Endothelial cell of umbilical vein (primary cell): ENCODE measurements at regions not wholly inside any gene's neighbourhood (a gene's known extent, or its start where the extent isn't known, plus 50 kb on each side); places are given as distances from the start of the nearest gene placed in this dataset.

Source experiments
- BruUV-seq: library from RNA; stranded (reverse); fragments of 400-500 nt; replicated peaks from 2 replicates; lab custom pipeline; 2021; lab: Mats Ljungman, UMichigan
- CTCF ChIA-PET: fragments of 300-600, 350-600 bp; sonication (Branson Sonifier 250); formaldehyde crosslinking; loops from one replicate; lab custom pipeline; 2021; ENCODE audit warnings: antibody characterized with exemption, inconsistent platforms; lab: Charles Lee
- POLR2A ChIA-PET: fragments of 300-600, 350-600 bp; sonication (Branson Sonifier 250); formaldehyde crosslinking; loops from one replicate; lab custom pipeline; 2021; ENCODE audit warnings: antibody characterized with exemption, inconsistent platforms; lab: Charles Lee
- DNase-seq: peaks from one replicate; pipeline ENCODE4 v3.0.0-alpha.2; 2011; ENCODE audit warnings: low read depth, low spot score
- FAIRE-seq: peaks from 2 replicates; lab custom pipeline; 2011; peaks lifted over from hg19 to GRCh38; lab: Jason Lieb, UNC
- H2AFZ ChIP-seq: 2 replicates; pipeline ENCODE4 v1.6.0; 2012; ENCODE audit warnings: low read depth, low read length, control low read depth, inconsistent platforms
- H3K27ac ChIP-seq: 2 replicates; pipeline ENCODE4 v1.5.1; 2011; ENCODE audit warnings: low read depth, mild to moderate bottlenecking, control low read depth, low read length, moderate library complexity; ENCODE audit not compliant: insufficient read depth
- H3K27me3 ChIP-seq, 2 experiments: 2 replicates each; pipeline versions ENCODE4 v1.6.0 to v1.6.1; 2011; ENCODE audit warnings: low read length in 2 of 2, mixed read lengths in 1 of 2; ENCODE audit not compliant: control insufficient read depth in 2 of 2, insufficient read depth in 2 of 2
- H3K36me3 ChIP-seq, 2 experiments: 2 replicates in 1 of 2; 3 replicates in 1 of 2; pipeline ENCODE4 v1.5.1; 2011; ENCODE audit warnings: low read length in 2 of 2, mild to moderate bottlenecking in 1 of 2, moderate library complexity in 1 of 2; ENCODE audit not compliant: control insufficient read depth in 2 of 2, insufficient read depth in 2 of 2; ENCODE audit errors: extremely low read depth in 1 of 2
- H3K4me1 ChIP-seq: 3 replicates; pipeline ENCODE4 v1.5.1; 2011; ENCODE audit warnings: mild to moderate bottlenecking, low read length; ENCODE audit not compliant: control insufficient read depth, insufficient read depth; ENCODE audit errors: extremely low read depth
- H3K4me2 ChIP-seq: 2 replicates; pipeline ENCODE4 v1.6.1; 2011; ENCODE audit warnings: low read length, control low read depth, mixed read lengths; ENCODE audit not compliant: insufficient read depth
- H3K4me3 ChIP-seq, 3 experiments: fragments of 200-600 bp in 1 of 3; sonication (generic), shearing (Covaris generic) in 1 of 3; replicated peaks in 1 of 3; 2 replicates each; pipeline ENCODE4 v1.5.1; 2011 to 2016; ENCODE audit warnings: control low read depth in 3 of 3, low read length in 3 of 3, mild to moderate bottlenecking in 2 of 3, inconsistent platforms in 1 of 3, low read depth in 1 of 3, moderate library complexity in 1 of 3; ENCODE audit not compliant: insufficient read depth in 1 of 3
- H3K79me2 ChIP-seq: 2 replicates; pipeline ENCODE4 v1.6.0; 2012; ENCODE audit warnings: low read length, inconsistent platforms; ENCODE audit not compliant: control insufficient read depth, insufficient read depth
- H3K9ac ChIP-seq: replicated peaks from 2 replicates; pipeline ENCODE3; 2011; ENCODE audit warnings: low read length, control low read depth; ENCODE audit not compliant: insufficient read depth; ENCODE audit errors: extremely low read depth
- H3K9me1 ChIP-seq: replicated peaks from 3 replicates; pipeline ENCODE4 v1.6.0; 2011; ENCODE audit warnings: mild to moderate bottlenecking, low read length; ENCODE audit not compliant: control insufficient read depth, insufficient read depth; ENCODE audit errors: extremely low read depth
- H3K9me3 ChIP-seq: replicated peaks from 2 replicates; pipeline ENCODE4 v1.5.1; 2012; ENCODE audit warnings: low read length, inconsistent platforms; ENCODE audit not compliant: control insufficient read depth, insufficient read depth
- H4K20me1 ChIP-seq: replicated peaks from 2 replicates; pipeline ENCODE3; 2011; ENCODE audit warnings: mild to moderate bottlenecking, low read length; ENCODE audit not compliant: control insufficient read depth, insufficient read depth; ENCODE audit errors: extremely low read depth
- EZH2 ChIP-seq: IDR thresholded peaks from 2 replicates; pipeline ENCODE4 v1.6.1; 2012; ENCODE audit warnings: borderline replicate concordance, low read depth, mild to moderate bottlenecking, moderate library complexity, low read length, inconsistent platforms; ENCODE audit not compliant: severe bottlenecking
- FOS ChIP-seq: IDR thresholded peaks from 2 replicates; pipeline ENCODE4 v1.6.1; 2011; ENCODE audit warnings: mild to moderate bottlenecking, low read length, moderate library complexity, borderline replicate concordance; ENCODE audit not compliant: insufficient read depth
- GATA2 ChIP-seq: IDR thresholded peaks from 2 replicates; pipeline ENCODE4 v1.7.0; 2011; ENCODE audit warnings: low read depth, mild to moderate bottlenecking, moderate library complexity, mixed read lengths, low read length; ENCODE audit not compliant: insufficient read length, insufficient read depth
- JUN ChIP-seq: IDR thresholded peaks from 2 replicates; pipeline ENCODE4 v1.6.1; 2011; ENCODE audit warnings: borderline replicate concordance, low read depth; ENCODE audit not compliant: insufficient read length, insufficient read depth
- MYC ChIP-seq: IDR thresholded peaks from one replicate; pipeline ENCODE4 v1.6.1; 2011; ENCODE audit warnings: mild to moderate bottlenecking, low read depth, low read length
- POLR2A ChIP-seq: IDR thresholded peaks from 2 replicates; pipeline ENCODE4 v1.6.1; 2012; ENCODE audit warnings: low read depth, mild to moderate bottlenecking, control low read depth, low read length
- POLR2AphosphoS5 ChIP-seq: IDR thresholded peaks from 2 replicates; pipeline ENCODE4 v1.6.1; 2012; ENCODE audit warnings: low read depth, mild to moderate bottlenecking, control low read depth, low read length, moderate library complexity; ENCODE audit not compliant: insufficient read depth
- dilution Hi-C: fragments of 300-500 bp; cut with MboI; formaldehyde crosslinking; loops from one replicate; pipeline ENCODE4 v1.15.0; 2019; ENCODE audit warnings: low sequenced_read_pairs; ENCODE audit not compliant: extremely low pct_ligation_motif_present
- intact Hi-C: fragments of 100-400 bp; cut with micrococcal nuclease; formaldehyde crosslinking; loops from one replicate; pipeline ENCODE4 v1.10.0; 2022
- TF ChIP-seq, protein P1 (sequence below), 2 donors: IDR thresholded peaks; 1 replicate in 1 of 2; 2 replicates in 1 of 2; pipeline ENCODE4 v1.5.1; 2011; ENCODE audit warnings: low read length in 2 of 2, mild to moderate bottlenecking in 2 of 2, moderate library complexity in 2 of 2, control low read depth in 1 of 2, inconsistent platforms in 1 of 2, low read depth in 1 of 2; ENCODE audit not compliant: insufficient read depth in 1 of 2; ENCODE audit errors: extremely low read depth in 1 of 2
- TF ChIP-seq, protein P2 (sequence below): IDR thresholded peaks from 2 replicates; pipeline ENCODE4 v1.6.1; 2011; ENCODE audit not compliant: insufficient read depth, insufficient read length

DNA sequence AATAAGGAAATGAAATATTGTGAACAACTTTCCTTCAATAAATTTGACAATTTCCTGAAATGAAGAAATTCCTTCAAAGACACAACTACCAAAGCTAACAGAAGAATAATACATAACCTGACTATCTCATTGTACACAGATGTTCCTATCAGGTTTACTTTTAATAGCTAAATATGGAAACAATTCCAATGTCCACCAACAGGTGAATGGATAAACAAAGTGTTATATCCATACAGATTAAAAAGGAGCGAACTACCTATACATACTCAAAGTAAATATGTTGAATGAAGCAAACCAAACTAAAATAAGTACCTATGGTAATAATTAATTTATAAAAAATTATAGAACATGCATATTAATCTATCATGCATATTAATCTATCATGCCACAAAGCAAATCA, 554.9 kb downstream of the PPP4R3C start:
- TF ChIP-seq POLR2A: no peak
- no peak for TF ChIP-seq EZH2
- TF ChIP-seq MYC: no peak
- Histone ChIP-seq H3K4me1 (peaks cover 3% of the 10 kb centered on the region), H3K27ac (no peak overlapping the region), H3K4me2 (no peak overlapping the region), H2AFZ (no peak overlapping the region), H3K4me3 (no peak overlapping the region), H3K36me3 (no peaks in the 10 kb centered on the region), H3K79me2 (no peaks in the 10 kb centered on the region), H3K9ac (no peak overlapping the region), H4K20me1 (no peaks in the 10 kb centered on the region), H3K27me3 (no peaks in the 10 kb centered on the region), H3K9me3 (no peaks in the 10 kb centered on the region), H3K9me1 (no peaks in the 10 kb centered on the region)
- ChIA-PET POLR2A (no interaction called here), CTCF (interaction anchor here (1.0 kb wide), 1 partner anchor 55 kb away, joined by 3 read pairs; no protein-coding TSS in a partner anchor)
- BruUV-seq: no TSS peak
- intact Hi-C loops (no loop called here), dilution Hi-C loops (no loop called here)
- FAIRE-seq: no peak
- DNase-seq: no peak

DNA sequence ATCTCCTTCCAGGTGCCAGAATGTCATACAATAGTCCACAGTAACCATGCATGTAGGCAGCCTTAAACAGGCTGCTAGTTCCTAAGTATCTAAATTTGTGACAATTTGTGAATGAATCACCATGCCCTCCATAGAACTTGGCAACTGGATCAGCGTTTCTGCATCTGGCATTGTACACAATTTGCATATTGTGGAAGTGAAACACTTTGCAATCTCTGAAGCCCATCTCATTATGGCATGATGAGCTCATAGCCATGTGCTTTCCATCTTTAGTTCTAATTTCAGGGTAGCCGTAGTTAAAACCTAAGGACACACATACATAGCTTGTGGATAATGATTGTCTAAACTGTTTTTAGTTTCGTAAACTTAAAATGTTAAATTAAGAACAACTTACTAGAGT, 573.6 kb downstream of the PPP4R3C start:
- ChIA-PET POLR2A (no interaction called here), CTCF (no interaction called here)
- BruUV-seq: no TSS peak
- TF ChIP-seq JUN: no peak
- no peak for TF ChIP-seq FOS
- TF ChIP-seq POLR2AphosphoS5: no peak
- TF ChIP-seq GATA2: no peak
- TF ChIP-seq POLR2A: no peak
- TF ChIP-seq, protein P1, sequence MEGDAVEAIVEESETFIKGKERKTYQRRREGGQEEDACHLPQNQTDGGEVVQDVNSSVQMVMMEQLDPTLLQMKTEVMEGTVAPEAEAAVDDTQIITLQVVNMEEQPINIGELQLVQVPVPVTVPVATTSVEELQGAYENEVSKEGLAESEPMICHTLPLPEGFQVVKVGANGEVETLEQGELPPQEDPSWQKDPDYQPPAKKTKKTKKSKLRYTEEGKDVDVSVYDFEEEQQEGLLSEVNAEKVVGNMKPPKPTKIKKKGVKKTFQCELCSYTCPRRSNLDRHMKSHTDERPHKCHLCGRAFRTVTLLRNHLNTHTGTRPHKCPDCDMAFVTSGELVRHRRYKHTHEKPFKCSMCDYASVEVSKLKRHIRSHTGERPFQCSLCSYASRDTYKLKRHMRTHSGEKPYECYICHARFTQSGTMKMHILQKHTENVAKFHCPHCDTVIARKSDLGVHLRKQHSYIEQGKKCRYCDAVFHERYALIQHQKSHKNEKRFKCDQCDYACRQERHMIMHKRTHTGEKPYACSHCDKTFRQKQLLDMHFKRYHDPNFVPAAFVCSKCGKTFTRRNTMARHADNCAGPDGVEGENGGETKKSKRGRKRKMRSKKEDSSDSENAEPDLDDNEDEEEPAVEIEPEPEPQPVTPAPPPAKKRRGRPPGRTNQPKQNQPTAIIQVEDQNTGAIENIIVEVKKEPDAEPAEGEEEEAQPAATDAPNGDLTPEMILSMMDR (IDR thresholded peaks at IDR 0.05; ENCODE audit: extremely low read depth in 1 of 2, insufficient read depth in 1 of 2, low read depth in 1 of 2, low read length in 2 of 2): no peak
- TF ChIP-seq, protein P2, sequence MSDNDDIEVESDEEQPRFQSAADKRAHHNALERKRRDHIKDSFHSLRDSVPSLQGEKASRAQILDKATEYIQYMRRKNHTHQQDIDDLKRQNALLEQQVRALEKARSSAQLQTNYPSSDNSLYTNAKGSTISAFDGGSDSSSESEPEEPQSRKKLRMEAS: no peak
- TF ChIP-seq EZH2: no peak
- TF ChIP-seq MYC: no peak
- Histone ChIP-seq H3K4me1 (no peaks in the 10 kb centered on the region), H3K9me3 (no peaks in the 10 kb centered on the region), H3K9me1 (no peaks in the 10 kb centered on the region), H3K79me2 (no peaks in the 10 kb centered on the region), H2AFZ (no peak overlapping the region), H3K36me3 (no peaks in the 10 kb centered on the region), H3K4me3 (no peak overlapping the region), H3K27ac (no peak overlapping the region), H3K4me2 (no peak overlapping the region), H3K9ac (no peak overlapping the region), H4K20me1 (no peaks in the 10 kb centered on the region), H3K27me3 (no peaks in the 10 kb centered on the region)
- no peak for FAIRE-seq
- no peak for DNase-seq
- intact Hi-C loops: no loop called here
- dilution Hi-C loops: no loop called here
